Ishikawa (cell line): ENCODE measurements at regions not wholly inside any gene's neighbourhood (a gene's known extent, or its start where the extent isn't known, plus 50 kb on each side); places are given as distances from the start of the nearest gene placed in this dataset.

Experiments used
- CEBPB ChIP-seq: IDR thresholded peaks from 2 replicates; pipeline ENCODE4 v1.6.1; 2012
- CREB1 ChIP-seq: IDR thresholded peaks from 2 replicates; pipeline ENCODE4 v1.6.1; 2012; ENCODE audit warnings: low read depth
- EGR1 ChIP-seq: IDR thresholded peaks from 2 replicates; pipeline ENCODE4 v1.6.1; 2012
- EP300 ChIP-seq: IDR thresholded peaks from 2 replicates; pipeline ENCODE4 v1.6.1; 2012; ENCODE audit warnings: borderline replicate concordance
- FOXM1 ChIP-seq: IDR thresholded peaks from 2 replicates; pipeline ENCODE4 v1.6.1; 2012; ENCODE audit warnings: low read depth, borderline replicate concordance
- MAX ChIP-seq: IDR thresholded peaks from 2 replicates; pipeline ENCODE4 v1.6.1; 2012
- NFIC ChIP-seq: IDR thresholded peaks from 2 replicates; pipeline ENCODE4 v1.6.1; 2012
- RAD21 ChIP-seq: IDR thresholded peaks from 2 replicates; pipeline ENCODE4 v1.6.1; 2012; ENCODE audit warnings: low read depth
- TAF1 ChIP-seq: IDR thresholded peaks from 2 replicates; pipeline ENCODE4 v1.6.1; 2012; ENCODE audit warnings: low read depth, mild to moderate bottlenecking
- TCF12 ChIP-seq: IDR thresholded peaks from 2 replicates; pipeline ENCODE4 v1.6.1; 2012; ENCODE audit warnings: low read depth
- TEAD4 ChIP-seq: IDR thresholded peaks from 2 replicates; pipeline ENCODE4 v1.6.1; 2012
- USF1 ChIP-seq: IDR thresholded peaks from 2 replicates; pipeline ENCODE4 v1.6.1; 2012
- YY1 ChIP-seq: IDR thresholded peaks from 2 replicates; pipeline ENCODE4 v1.6.1; 2012; ENCODE audit warnings: low read depth
- ZBTB7A ChIP-seq: IDR thresholded peaks from 2 replicates; pipeline ENCODE4 v1.6.1; 2012; ENCODE audit warnings: low read depth
- TF ChIP-seq, protein P1 (sequence below): IDR thresholded peaks from 2 replicates; pipeline ENCODE4 v1.6.1; 2012; ENCODE audit warnings: low read depth, mild to moderate bottlenecking

DNA sequence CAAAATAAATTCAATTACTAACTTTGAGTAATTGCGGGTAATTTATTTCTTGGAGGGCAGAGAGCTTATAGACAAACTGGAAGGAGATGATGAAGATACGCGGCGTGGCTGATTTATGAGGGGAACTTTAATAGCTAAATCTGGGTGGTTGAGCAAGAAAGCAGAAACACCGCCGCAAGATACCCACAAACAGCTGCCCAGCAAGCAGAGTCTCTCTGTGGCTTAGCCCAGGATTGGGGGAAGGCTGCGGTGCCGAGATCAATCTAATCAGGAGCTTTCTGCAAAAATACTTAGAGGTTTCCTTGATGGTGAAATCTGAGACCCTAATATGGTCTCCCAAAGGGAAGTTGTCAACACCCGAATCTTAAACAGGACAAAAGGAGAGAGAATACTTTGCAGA, 94.9 kb upstream of the MGMT start:
- TF ChIP-seq CREB1 (no peak), CEBPB (no peak), USF1 (no peak), TAF1 (no peak), RAD21 (no peak), YY1 (no peak), EGR1 (no peak), FOXM1 (no peak)

DNA sequence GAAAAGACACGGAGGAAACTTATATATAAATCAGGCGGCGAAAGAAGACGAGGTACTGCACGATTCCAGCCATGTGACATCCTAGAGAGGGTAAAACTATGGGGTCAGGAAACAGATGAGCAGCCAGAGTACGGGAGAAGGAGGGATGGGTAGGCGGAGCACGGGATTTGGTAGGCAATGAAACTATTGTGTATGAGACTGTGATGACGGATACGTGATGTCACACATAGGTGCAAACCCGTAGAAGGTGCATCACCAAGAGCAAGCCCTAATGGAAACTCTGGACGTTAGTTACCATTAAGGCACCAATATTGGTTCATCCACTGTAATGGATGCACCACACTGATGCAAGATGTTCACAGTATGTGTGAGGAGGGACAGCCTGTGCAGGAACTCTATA, 93.8 kb upstream of the MGMT start:
- no peak for TF ChIP-seq NFIC
- TF ChIP-seq MAX, result no peak
- TF ChIP-seq EP300, result no peak
- TF ChIP-seq USF1, result no peak
- TF ChIP-seq FOXM1, result no peak
- no peak for TF ChIP-seq TCF12
- no peak for TF ChIP-seq TAF1
- TF ChIP-seq YY1, result no peak
- no peak for TF ChIP-seq TEAD4
- no peak for TF ChIP-seq RAD21
- TF ChIP-seq CEBPB, result no peak
- no peak for TF ChIP-seq EGR1
- TF ChIP-seq ZBTB7A, result no peak
- no peak for TF ChIP-seq CREB1
- TF ChIP-seq, protein P1, sequence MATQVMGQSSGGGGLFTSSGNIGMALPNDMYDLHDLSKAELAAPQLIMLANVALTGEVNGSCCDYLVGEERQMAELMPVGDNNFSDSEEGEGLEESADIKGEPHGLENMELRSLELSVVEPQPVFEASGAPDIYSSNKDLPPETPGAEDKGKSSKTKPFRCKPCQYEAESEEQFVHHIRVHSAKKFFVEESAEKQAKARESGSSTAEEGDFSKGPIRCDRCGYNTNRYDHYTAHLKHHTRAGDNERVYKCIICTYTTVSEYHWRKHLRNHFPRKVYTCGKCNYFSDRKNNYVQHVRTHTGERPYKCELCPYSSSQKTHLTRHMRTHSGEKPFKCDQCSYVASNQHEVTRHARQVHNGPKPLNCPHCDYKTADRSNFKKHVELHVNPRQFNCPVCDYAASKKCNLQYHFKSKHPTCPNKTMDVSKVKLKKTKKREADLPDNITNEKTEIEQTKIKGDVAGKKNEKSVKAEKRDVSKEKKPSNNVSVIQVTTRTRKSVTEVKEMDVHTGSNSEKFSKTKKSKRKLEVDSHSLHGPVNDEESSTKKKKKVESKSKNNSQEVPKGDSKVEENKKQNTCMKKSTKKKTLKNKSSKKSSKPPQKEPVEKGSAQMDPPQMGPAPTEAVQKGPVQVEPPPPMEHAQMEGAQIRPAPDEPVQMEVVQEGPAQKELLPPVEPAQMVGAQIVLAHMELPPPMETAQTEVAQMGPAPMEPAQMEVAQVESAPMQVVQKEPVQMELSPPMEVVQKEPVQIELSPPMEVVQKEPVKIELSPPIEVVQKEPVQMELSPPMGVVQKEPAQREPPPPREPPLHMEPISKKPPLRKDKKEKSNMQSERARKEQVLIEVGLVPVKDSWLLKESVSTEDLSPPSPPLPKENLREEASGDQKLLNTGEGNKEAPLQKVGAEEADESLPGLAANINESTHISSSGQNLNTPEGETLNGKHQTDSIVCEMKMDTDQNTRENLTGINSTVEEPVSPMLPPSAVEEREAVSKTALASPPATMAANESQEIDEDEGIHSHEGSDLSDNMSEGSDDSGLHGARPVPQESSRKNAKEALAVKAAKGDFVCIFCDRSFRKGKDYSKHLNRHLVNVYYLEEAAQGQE, result no peak

DNA sequence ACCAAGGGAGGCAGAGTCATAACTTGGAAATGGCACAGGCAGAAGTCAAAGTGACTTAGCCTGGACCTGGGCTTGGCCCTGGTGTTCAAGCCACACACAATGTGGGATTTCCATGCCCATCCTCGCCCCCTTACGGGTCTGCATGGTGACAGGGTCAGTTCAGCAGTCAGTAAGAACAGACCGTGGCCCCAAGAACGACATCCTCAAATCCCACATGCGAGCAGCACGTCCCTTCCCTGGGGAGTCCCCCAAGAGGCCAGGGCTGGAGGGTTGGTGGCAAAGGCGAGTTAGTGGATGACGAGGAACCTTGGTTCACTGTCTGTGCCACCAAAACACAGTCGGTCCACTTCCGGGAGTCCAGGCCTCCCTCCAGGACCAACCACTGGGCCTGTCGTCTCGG, 93.3 kb upstream of the MGMT start:
- TF ChIP-seq NFIC (no peak), MAX (no peak), EP300 (no peak), ZBTB7A (no peak), TCF12 (no peak), TEAD4 (no peak), CREB1 (no peak), TAF1 (no peak), EGR1 (no peak), YY1 (no peak), USF1 (no peak), CEBPB (no peak)
- TF ChIP-seq, protein P1, result no peak

DNA sequence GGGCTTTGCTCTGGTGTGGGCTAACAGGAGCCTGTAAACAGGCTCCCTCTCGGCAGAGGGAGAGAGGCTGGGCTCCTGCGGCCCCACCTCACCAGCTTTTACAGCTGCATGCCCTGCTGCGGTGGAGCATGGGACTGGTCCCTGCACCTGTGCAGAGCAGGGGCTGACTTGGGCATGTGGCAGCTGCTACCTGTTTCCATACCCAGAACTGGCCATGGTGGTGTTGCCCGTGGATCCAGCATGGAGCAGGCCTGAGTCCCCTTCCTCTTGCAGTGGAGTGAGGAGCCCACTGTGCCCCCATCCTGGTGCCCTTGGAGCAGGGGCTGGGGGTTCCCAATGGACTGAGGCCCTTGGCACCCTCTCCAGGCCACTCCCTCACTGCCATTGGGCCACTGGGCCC, 91.9 kb upstream of the MGMT start:
- TF ChIP-seq YY1, result no peak
- TF ChIP-seq EGR1, result no peak
- TF ChIP-seq EP300, result no peak
- TF ChIP-seq TAF1, result no peak
- no peak for TF ChIP-seq TEAD4
- TF ChIP-seq FOXM1, result no peak
- no peak for TF ChIP-seq CREB1
- TF ChIP-seq NFIC, result no peak
- TF ChIP-seq, protein P1, result no peak
- no peak for TF ChIP-seq USF1
- no peak for TF ChIP-seq RAD21
- no peak for TF ChIP-seq MAX
- no peak for TF ChIP-seq TCF12
- no peak for TF ChIP-seq CEBPB
- no peak for TF ChIP-seq ZBTB7A
